Mucosa of stomach (tissue), 1 donor: ENCODE measurements at regions not wholly inside any gene's neighbourhood (a gene's known extent, or its start where the extent isn't known, plus 50 kb on each side); places are given as distances from the start of the nearest gene placed in this dataset.
A peak's percentile ranks its signal among the peaks of the same experiment; 100 is the strongest.
"Not testable (repeated sequence)": the region's sequence is repeated elsewhere in the genome, so short reads cannot be mapped to it uniquely, and the experiment has no call there.

ENCODE experiments used
- H3K27me3 ChIP-seq: one replicate; pipeline ENCODE4 v1.7.0; 2013; ENCODE audit warnings: mild to moderate bottlenecking, low read length; ENCODE audit not compliant: control insufficient read depth, insufficient read depth
- H3K36me3 ChIP-seq: one replicate; pipeline ENCODE4 v1.7.0; 2013; ENCODE audit warnings: low read length; ENCODE audit not compliant: control insufficient read depth, insufficient read depth
- H3K4me1 ChIP-seq: one replicate; pipeline ENCODE4 v1.7.0; 2013; ENCODE audit warnings: mild to moderate bottlenecking, low read length; ENCODE audit not compliant: control insufficient read depth, insufficient read depth
- H3K4me3 ChIP-seq: one replicate; pipeline ENCODE4 v1.7.0; 2013; ENCODE audit warnings: low read length
- H3K9ac ChIP-seq: one replicate; pipeline ENCODE4 v1.7.0; 2013; ENCODE audit warnings: mild to moderate bottlenecking, low read length, moderate library complexity
- H3K9me3 ChIP-seq: one replicate; pipeline ENCODE4 v1.7.0; 2013; ENCODE audit warnings: mild to moderate bottlenecking, low read length, moderate library complexity; ENCODE audit not compliant: control insufficient read depth
- donor health status: Pancreatic carcinoma.

DNA sequence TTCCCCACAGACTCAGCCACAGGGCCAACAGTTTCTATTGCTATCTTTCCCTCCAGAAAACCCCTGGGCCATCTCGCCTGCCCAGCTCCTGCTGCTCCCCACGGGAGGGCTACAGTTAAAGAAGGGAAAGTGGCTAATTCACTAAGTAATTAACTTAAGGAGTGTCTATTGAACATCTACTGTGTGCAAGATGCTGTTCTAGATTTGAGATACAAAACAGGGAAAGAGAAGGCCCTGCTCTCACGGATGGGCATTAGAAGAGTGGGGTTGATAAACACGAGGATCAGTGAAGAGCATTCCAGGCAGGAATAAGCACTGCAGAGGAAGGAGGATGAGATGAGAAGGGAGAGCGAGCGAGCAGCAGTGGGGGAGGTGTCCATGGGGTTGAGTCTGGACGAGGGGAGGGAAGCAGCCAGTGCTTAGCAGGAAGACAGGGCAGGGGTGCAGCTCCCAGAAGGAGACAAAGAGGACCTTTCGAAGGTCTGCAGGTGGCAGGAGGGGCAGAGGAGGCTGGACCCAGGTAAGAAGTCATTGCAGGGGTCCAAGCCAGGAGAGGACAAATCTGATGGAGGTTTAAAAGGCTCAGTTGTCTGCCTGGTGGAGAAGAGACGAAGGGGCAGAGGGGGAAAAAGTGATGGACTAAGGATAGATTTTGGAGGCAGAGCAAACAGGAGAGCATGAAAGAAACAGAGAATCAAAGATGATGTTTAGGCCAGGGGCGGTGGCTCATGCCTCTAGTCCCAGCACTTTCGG, 64.7 kb downstream of the KLF15 start:
- Histone ChIP-seq H3K27me3 (peaks cover 11% of the 10 kb centered on the region), H3K4me1 (peaks cover 9% of the 10 kb centered on the region), H3K4me3 (no peak overlapping the region), H3K9me3 (no peaks in the 10 kb centered on the region), H3K9ac (no peak overlapping the region), H3K36me3 (no peaks in the 10 kb centered on the region)

DNA sequence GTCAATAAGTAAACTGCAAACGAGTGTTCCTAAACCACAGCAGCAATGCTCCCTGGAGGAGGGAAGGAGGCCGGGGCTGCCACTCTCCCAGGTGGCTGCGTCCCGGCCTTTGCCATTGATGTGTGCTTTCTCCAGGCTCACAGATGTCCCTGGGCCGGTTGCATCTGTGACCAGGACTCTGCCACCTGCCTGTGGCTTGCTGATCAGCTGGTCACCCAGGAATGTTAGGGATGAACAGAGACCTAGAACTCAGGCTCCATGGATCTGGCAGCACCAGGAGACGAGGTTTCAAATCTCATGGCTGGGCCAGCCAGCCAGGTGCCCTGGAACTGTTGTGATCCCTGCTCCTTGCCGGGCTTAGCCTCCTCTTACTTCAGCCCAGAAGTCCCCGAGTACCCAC, 65.7 kb downstream of the KLF15 start:
- Histone ChIP-seq H3K27me3 (peaks cover 20% of the 10 kb centered on the region), H3K4me1 (peaks cover 15% of the 10 kb centered on the region), H3K36me3 (no peaks in the 10 kb centered on the region), H3K9ac (no peak overlapping the region), H3K9me3 (no peaks in the 10 kb centered on the region), H3K4me3 (no peak overlapping the region)

DNA sequence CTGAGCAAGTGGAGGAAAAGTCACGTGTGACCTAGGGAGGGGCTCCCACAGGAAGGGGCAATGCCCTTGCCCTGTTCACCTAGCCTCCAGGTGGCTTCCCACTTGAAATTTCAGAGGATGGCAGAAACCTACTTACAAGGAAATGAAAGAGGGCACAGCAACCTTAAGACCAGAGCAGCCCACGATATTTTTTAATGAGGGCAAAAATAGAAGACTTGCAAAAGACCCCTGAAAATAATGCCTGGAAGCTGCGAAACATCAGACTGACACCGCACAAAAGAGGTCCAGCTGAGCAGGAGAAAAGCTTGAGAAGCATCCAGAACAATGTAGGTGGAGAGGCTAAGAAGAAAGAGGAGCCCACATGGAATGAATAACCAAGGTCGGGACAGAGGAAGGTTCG, 66.1 kb downstream of the KLF15 start:
- Histone ChIP-seq H3K27me3 (peaks cover 20% of the 10 kb centered on the region), H3K9me3 (no peaks in the 10 kb centered on the region), H3K9ac (no peak overlapping the region), H3K4me1 (peaks cover 15% of the 10 kb centered on the region), H3K4me3 (no peak overlapping the region), H3K36me3 (no peaks in the 10 kb centered on the region)

DNA sequence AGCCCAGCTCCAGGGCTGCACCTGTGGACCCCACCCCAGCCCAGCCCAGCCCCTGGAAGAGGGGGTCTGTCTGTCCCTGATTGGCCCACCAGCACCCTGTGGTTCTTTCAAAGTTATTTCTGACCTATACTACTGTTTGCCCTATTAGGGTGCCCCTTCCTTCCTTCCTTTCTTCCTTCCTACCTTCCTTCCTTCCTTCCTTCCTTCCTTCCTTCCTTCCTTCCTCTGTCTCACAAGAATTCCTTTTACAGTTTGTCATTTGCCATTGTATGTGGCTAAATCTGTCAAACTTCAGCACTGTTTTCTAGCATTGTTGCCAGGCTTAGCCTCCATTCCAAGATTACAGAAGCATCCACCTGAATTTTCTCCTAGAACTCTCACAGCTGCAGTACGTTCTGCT, 66.9 kb downstream of the KLF15 start:
- Histone ChIP-seq H3K36me3 (no peaks in the 10 kb centered on the region), H3K9ac (no peak overlapping the region), H3K4me3 (no peak overlapping the region), H3K27me3 (peaks cover 20% of the 10 kb centered on the region), H3K4me1 (peaks cover 15% of the 10 kb centered on the region), H3K9me3 (no peaks in the 10 kb centered on the region)

DNA sequence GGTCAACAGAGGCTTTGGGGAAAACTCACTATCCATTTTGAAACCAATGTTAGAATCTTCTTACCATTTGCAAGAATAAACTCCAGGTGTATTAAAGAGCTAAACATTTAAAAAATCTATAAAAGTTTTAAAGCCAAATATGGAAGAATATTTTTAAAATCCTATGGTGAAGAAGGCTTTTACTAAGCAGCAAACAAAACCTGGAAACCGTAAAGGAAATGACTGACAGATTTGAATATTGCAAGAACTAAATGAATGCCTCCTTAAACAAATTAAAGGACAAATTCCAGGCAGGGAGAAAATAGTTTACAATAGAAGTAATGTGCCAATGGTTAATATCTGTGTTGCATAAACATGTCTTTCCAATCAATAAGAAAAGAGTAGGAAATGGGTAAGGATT, 68.1 kb downstream of the KLF15 start:
- H3K9ac ChIP-seq: no peak overlapping the region
- no peak overlapping the region for H3K4me3 ChIP-seq
- peaks cover 20% of the 10 kb centered on the region for H3K27me3 ChIP-seq
- H3K9me3 ChIP-seq: no peaks in the 10 kb centered on the region
- peaks cover 15% of the 10 kb centered on the region for H3K4me1 ChIP-seq
- no peaks in the 10 kb centered on the region for H3K36me3 ChIP-seq

DNA sequence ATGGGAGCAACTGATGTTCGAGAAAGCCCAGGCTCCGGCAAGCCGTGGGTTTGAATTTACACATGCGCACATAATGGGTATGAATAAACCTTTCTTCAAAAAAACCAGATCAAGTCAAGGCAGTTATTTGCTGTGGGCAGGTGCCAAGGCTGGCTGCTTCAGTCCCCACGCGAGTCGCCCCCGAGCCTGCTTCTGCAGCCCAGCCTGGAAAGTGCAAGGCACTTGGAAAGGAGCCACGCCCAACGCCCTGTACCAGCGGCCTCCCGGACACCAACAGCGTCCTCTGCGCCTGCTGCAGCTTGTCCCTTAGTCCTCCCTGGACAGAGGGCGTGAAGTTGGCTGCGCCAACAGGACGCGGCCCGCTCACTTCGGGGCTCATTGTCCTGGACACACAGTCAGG, 68.9 kb downstream of the KLF15 start:
- H3K27me3 ChIP-seq: peaks cover 20% of the 10 kb centered on the region
- no peaks in the 10 kb centered on the region for H3K9me3 ChIP-seq
- peaks cover 15% of the 10 kb centered on the region for H3K4me1 ChIP-seq
- H3K36me3 ChIP-seq: no peaks in the 10 kb centered on the region
- no peak overlapping the region for H3K4me3 ChIP-seq
- no peak overlapping the region for H3K9ac ChIP-seq

DNA sequence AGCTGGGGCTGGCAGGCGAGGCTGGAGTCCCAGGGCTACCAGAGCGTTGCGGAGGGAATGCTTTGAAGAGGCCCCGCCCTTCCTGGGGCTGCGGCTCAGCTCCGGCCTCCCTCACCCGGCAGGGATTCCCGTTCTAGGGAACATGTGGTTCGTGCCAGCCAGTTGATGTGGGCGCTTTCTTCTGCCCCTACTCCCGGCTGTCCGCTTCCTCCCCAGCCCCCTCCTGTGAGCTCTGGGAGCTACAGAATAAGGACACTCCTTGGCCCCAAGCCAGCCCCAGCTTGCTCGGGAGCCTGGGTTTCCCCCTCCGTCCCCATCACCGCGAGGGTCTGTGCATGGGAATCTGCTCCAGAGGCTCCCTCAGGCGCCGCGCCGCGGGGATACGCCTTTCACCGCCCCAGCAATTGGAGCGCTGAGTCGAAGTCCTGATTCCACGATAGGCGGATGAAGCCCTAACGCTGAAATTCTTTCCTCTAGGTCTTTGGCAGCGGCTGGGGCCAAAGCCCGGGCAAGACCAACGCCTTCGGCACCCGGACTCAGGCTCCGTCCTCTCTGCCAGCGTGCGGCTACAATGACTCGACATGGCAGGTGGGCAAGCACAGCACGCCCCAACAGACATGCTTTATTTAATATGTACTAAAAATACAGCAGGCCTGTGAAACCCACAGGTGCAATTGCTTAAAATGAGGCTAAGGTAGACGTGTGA, 69.5 kb downstream of the KLF15 start:
- H3K4me1 ChIP-seq: peaks cover 15% of the 10 kb centered on the region
- H3K9ac ChIP-seq: peak overlapping the region; percentile 39
- peak overlapping the region; percentile 14 for H3K4me3 ChIP-seq
- no peaks in the 10 kb centered on the region for H3K9me3 ChIP-seq
- H3K27me3 ChIP-seq: peaks cover 20% of the 10 kb centered on the region
- no peaks in the 10 kb centered on the region for H3K36me3 ChIP-seq

DNA sequence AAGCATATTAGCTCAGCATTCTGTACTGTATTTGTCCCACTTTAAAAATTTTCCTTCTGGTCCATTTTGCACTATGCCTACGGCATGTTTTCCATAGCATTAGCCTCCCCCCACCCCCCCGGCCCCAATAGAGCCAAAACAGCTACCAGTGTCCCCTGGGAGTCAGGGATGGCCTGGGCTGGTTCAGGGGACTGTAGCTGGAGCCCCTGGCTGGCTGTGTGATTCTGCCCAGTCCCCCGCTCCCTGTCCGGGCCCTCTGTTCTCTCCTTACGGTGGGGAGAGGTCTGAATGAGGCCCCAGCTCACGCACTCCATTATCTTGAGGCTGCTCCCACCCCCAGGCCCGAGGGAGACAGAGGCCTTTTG, 70.1 kb downstream of the KLF15 start:
- H3K4me3 ChIP-seq: peak overlapping the region; percentile 14

DNA sequence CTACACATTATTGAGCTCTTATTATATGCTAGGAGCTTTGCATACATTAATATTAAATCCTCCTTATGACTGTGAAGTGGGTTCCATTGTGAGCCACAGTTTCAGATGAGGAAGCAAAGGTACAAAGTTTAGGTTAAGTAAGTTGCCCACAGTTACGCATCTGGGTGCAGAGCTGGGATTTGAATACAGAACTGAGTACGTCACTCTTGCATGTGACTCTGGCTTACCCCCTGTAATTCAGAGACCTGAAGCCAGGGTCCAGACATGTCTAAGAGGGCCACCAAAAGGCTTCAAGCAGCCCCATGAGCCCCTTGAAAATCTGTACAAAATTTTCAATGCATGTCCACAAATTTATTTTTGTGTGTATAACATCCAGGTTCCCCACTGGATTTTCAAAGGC, 71.8 kb downstream of the KLF15 start:
- H3K36me3 ChIP-seq: no peaks in the 10 kb centered on the region
- no peak overlapping the region for H3K9ac ChIP-seq
- no peak overlapping the region for H3K4me3 ChIP-seq
- H3K27me3 ChIP-seq: peaks cover 20% of the 10 kb centered on the region
- H3K9me3 ChIP-seq: no peaks in the 10 kb centered on the region
- peaks cover 15% of the 10 kb centered on the region for H3K4me1 ChIP-seq

More for the DNA sequence above, 70.1 kb downstream of the KLF15 start:
- H3K36me3 ChIP-seq: no peaks in the 10 kb centered on the region
- H3K9me3 ChIP-seq: no peaks in the 10 kb centered on the region
- H3K9ac ChIP-seq: peak overlapping the region; percentile 28
- H3K4me1 ChIP-seq: peaks cover 15% of the 10 kb centered on the region
- peaks cover 20% of the 10 kb centered on the region for H3K27me3 ChIP-seq

DNA sequence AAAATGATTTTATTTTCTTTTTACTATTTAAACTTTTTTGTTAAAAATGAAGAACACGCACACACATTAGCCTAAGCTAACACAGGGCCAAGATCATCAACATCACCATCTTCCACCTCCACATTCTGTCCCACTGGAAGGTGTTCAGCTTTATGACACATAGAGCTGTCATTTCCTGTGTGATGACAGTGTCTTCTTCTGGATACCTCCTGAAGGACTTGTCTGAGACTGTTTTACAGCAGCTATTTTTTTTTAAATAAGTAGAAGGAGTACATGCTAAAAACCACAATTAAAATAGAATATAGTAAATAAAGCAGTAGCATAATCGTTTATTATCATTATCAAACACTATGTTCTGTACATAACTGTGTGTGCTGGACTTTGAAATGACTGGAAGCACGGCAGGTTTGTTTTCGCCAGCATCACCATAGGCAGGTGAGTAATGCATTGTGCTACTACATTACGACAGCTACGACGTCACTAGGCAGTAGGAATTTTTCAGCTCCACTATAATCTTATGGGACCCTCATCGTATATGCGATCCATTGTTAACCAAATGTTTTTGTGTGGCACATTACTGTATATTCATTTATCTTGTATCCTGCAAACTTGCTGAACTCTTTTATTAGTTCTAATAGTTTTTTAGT, 72.8 kb downstream of the KLF15 start:
- H3K9ac ChIP-seq: no peak overlapping the region
- H3K4me3 ChIP-seq: no peak overlapping the region
- no peaks in the 10 kb centered on the region for H3K9me3 ChIP-seq
- peaks cover 20% of the 10 kb centered on the region for H3K27me3 ChIP-seq
- H3K4me1 ChIP-seq: peaks cover 15% of the 10 kb centered on the region
- no peaks in the 10 kb centered on the region for H3K36me3 ChIP-seq

DNA sequence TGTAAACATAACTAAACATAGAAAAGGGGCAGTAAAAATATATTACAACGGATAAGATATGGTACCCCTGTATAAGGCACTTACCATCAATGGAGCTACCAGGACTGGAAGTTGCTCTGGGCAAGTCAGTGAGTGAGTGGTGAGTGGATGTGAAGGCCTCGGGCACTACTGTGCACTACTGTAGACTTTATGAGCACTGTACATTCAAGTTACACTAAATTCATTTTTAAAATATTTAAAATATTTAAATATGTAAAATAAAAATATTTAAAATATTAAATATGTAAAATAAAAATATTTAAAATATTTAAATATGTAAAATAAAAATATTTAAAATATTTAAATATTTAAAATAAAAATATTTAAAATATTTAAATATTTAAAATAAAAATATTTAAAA, 73.6 kb downstream of the KLF15 start:
- H3K4me3 ChIP-seq, H3K9ac ChIP-seq, H3K36me3 ChIP-seq, H3K9me3 ChIP-seq: not testable (repeated sequence)
- Histone ChIP-seq H3K4me1 (peaks cover 15% of the 10 kb centered on the region), H3K27me3 (peaks cover 20% of the 10 kb centered on the region)

DNA sequence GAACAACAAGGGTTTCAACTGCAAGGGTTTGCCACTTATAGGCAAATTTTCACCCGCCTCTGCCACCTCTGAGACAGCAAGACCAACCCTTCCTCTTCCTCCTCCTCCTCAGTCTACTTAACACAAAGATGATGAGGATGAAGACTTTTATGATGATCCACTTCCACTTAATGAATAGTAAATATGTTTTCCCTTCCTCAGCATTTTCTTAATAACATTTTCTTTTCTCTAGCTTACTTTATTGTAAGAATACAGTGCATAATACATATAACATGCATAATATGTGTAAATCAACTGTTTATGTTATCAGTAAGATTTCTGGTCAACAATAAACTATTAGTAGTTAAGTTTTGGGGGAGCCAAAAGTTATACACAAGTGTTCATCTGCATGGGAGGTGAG, 77.4 kb downstream of the KLF15 start:
- Histone ChIP-seq H3K36me3 (no peaks in the 10 kb centered on the region), H3K9me3 (no peaks in the 10 kb centered on the region), H3K9ac (no peak overlapping the region), H3K27me3 (no peaks in the 10 kb centered on the region), H3K4me1 (no peaks in the 10 kb centered on the region), H3K4me3 (no peak overlapping the region)
